ENCODE measurements at regions not wholly inside any gene's neighbourhood (a gene's known extent, or its start where the extent isn't known, plus 50 kb on each side); places are given as distances from the start of the nearest gene placed in this dataset.
"Not testable (repeated sequence)": the region's sequence is repeated elsewhere in the genome, so short reads cannot be mapped to it uniquely, and the experiment has no call there.

GRCh38 chr3:170692720-170693119 lies 106.8 kb upstream of the SLC7A14 start:
- CTCF ChIA-PET, result interaction anchor here (0.9 kb wide), 1 partner anchor 279 kb away, joined by 3 read pairs; no protein-coding TSS in a partner anchor
- Mint-ChIP-seq H3K27ac (no peak overlapping the region), H3K9me3 (ENCODE audit: insufficient read depth) (no peaks in the 10 kb centered on the region), H3K36me3 (ENCODE audit: low read depth) (no peaks in the 10 kb centered on the region), H3K4me1 (ENCODE audit: low read depth) (no peaks in the 10 kb centered on the region), H3K27me3 (ENCODE audit: low read depth) (no peaks in the 10 kb centered on the region), H3K4me3 (no peak overlapping the region)
- POLR2A ChIA-PET, result no interaction called here
- DNase-seq (no peak), ATAC-seq (no peak)

GRCh38 chr3:170690661-170690981 lies 104.7 kb upstream of the SLC7A14 start:
- DNase-seq (no peak), ATAC-seq (no peak)
- no peaks in the 10 kb centered on the region for H3K4me1 Mint-ChIP-seq (ENCODE audit: low read depth)
- H3K4me3 Mint-ChIP-seq, result no peak overlapping the region
- ChIA-PET POLR2A (no interaction called here), CTCF (interaction anchor here (1.8 to 2.0 kb wide), 2 partner anchors 9 to 277 kb away, joined by 6 to 9 read pairs; no protein-coding TSS in a partner anchor)
- no peak overlapping the region for H3K27ac Mint-ChIP-seq
- H3K27me3 Mint-ChIP-seq (ENCODE audit: low read depth), result no peaks in the 10 kb centered on the region
- no peaks in the 10 kb centered on the region for H3K9me3 Mint-ChIP-seq (ENCODE audit: insufficient read depth)
- no peaks in the 10 kb centered on the region for H3K36me3 Mint-ChIP-seq (ENCODE audit: low read depth)

- no peaks in the 10 kb centered on the region for H3K9me3 Mint-ChIP-seq (ENCODE audit: insufficient read depth)
- POLR2A ChIA-PET, result interaction anchor here (0.5 kb wide), 1 partner anchor 184 kb away, joined by 4 read pairs; no protein-coding TSS in a partner anchor
- H3K4me1 Mint-ChIP-seq (ENCODE audit: low read depth), result no peaks in the 10 kb centered on the region
- ATAC-seq, result no peak
- H3K36me3 Mint-ChIP-seq (ENCODE audit: low read depth), result no peaks in the 10 kb centered on the region
- H3K4me3 Mint-ChIP-seq, result no peak overlapping the region
- H3K27ac Mint-ChIP-seq, result no peak overlapping the region
- DNase-seq, result peak; percentile 47
- no peaks in the 10 kb centered on the region for H3K27me3 Mint-ChIP-seq (ENCODE audit: low read depth)
- CTCF ChIA-PET, result interaction anchor here (1.8 to 2.0 kb wide), 2 partner anchors 10 to 276 kb away, joined by 6 to 9 read pairs; no protein-coding TSS in a partner anchor
Measured at GRCh38 chr3:170689893-170690660, 104.2 kb upstream of the SLC7A14 start.

- H3K4me1 Mint-ChIP-seq (ENCODE audit: low read depth), result no peaks in the 10 kb centered on the region
- no peak overlapping the region for H3K27ac Mint-ChIP-seq
- no peak overlapping the region for H3K4me3 Mint-ChIP-seq
Measured at GRCh38 chr3:170689296-170689829, 103.5 kb upstream of the SLC7A14 start.

GRCh38 chr3:170688222-170688621 lies 102.3 kb upstream of the SLC7A14 start:
- DNase-seq; ATAC-seq; H3K27ac Mint-ChIP-seq; H3K27me3 Mint-ChIP-seq (ENCODE audit: low read depth); POLR2A ChIA-PET; H3K4me1 Mint-ChIP-seq (ENCODE audit: low read depth); CTCF ChIA-PET; H3K4me3 Mint-ChIP-seq; H3K36me3 Mint-ChIP-seq (ENCODE audit: low read depth); H3K9me3 Mint-ChIP-seq (ENCODE audit: insufficient read depth): not testable (repeated sequence)

More at GRCh38 chr3:170689296-170689829, 103.5 kb upstream of the SLC7A14 start:
- no peaks in the 10 kb centered on the region for H3K36me3 Mint-ChIP-seq (ENCODE audit: low read depth)
- ChIA-PET POLR2A (no interaction called here), CTCF (interaction anchor here (1.8 to 2.0 kb wide), 2 partner anchors 10 to 276 kb away, joined by 6 to 9 read pairs; no protein-coding TSS in a partner anchor)
- no peak for ATAC-seq
- no peaks in the 10 kb centered on the region for H3K9me3 Mint-ChIP-seq (ENCODE audit: insufficient read depth)
- H3K27me3 Mint-ChIP-seq (ENCODE audit: low read depth), result no peaks in the 10 kb centered on the region
- DNase-seq, result no peak

- Mint-ChIP-seq H3K9me3 (ENCODE audit: insufficient read depth) (no peaks in the 10 kb centered on the region), H3K27ac (no peak overlapping the region)
- POLR2A ChIA-PET, result no interaction called here
Measured at GRCh38 chr3:170680593-170680992, 94.7 kb upstream of the SLC7A14 start.

GRCh38 chr3:170679190-170679589 lies 93.3 kb upstream of the SLC7A14 start:
- no peak for DNase-seq
- Mint-ChIP-seq H3K4me3 (no peak overlapping the region), H3K27ac (no peak overlapping the region), H3K27me3 (ENCODE audit: low read depth) (no peaks in the 10 kb centered on the region), H3K36me3 (ENCODE audit: low read depth) (no peaks in the 10 kb centered on the region), H3K9me3 (ENCODE audit: insufficient read depth) (no peaks in the 10 kb centered on the region), H3K4me1 (ENCODE audit: low read depth) (no peaks in the 10 kb centered on the region)
- ATAC-seq, result no peak
- ChIA-PET CTCF (no interaction called here), POLR2A (no interaction called here)

More at GRCh38 chr3:170680593-170680992, 94.7 kb upstream of the SLC7A14 start:
- no peaks in the 10 kb centered on the region for H3K4me1 Mint-ChIP-seq (ENCODE audit: low read depth)
- H3K4me3 Mint-ChIP-seq, result no peak overlapping the region
- H3K27me3 Mint-ChIP-seq (ENCODE audit: low read depth), result no peaks in the 10 kb centered on the region
- CTCF ChIA-PET, result no interaction called here
- ATAC-seq (no peak), DNase-seq (no peak)
- no peaks in the 10 kb centered on the region for H3K36me3 Mint-ChIP-seq (ENCODE audit: low read depth)

GRCh38 chr3:170670504-170670903 lies 84.6 kb upstream of the SLC7A14 start:
- Mint-ChIP-seq H3K27me3 (ENCODE audit: low read depth) (no peaks in the 10 kb centered on the region), H3K4me1 (ENCODE audit: low read depth) (no peaks in the 10 kb centered on the region), H3K36me3 (ENCODE audit: low read depth) (no peaks in the 10 kb centered on the region), H3K9me3 (ENCODE audit: insufficient read depth) (no peaks in the 10 kb centered on the region), H3K27ac (no peak overlapping the region), H3K4me3 (no peak overlapping the region)
- POLR2A ChIA-PET, result no interaction called here
- CTCF ChIA-PET, result no interaction called here
- no peak for ATAC-seq
- DNase-seq, result no peak

GRCh38 chr3:170662986-170663385 lies 77.1 kb upstream of the SLC7A14 start:
- H3K4me3 Mint-ChIP-seq; ATAC-seq; H3K27ac Mint-ChIP-seq; CTCF ChIA-PET; H3K36me3 Mint-ChIP-seq (ENCODE audit: low read depth); DNase-seq; H3K4me1 Mint-ChIP-seq (ENCODE audit: low read depth); POLR2A ChIA-PET; H3K27me3 Mint-ChIP-seq (ENCODE audit: low read depth); H3K9me3 Mint-ChIP-seq (ENCODE audit: insufficient read depth): not testable (repeated sequence)

GRCh38 chr3:170660139-170660538 lies 74.3 kb upstream of the SLC7A14 start:
- ChIA-PET CTCF (no interaction called here), POLR2A (no interaction called here)
- Mint-ChIP-seq H3K27me3 (ENCODE audit: low read depth) (no peaks in the 10 kb centered on the region), H3K4me1 (ENCODE audit: low read depth) (no peaks in the 10 kb centered on the region), H3K9me3 (ENCODE audit: insufficient read depth) (no peaks in the 10 kb centered on the region), H3K4me3 (no peak overlapping the region), H3K36me3 (ENCODE audit: low read depth) (no peaks in the 10 kb centered on the region), H3K27ac (no peak overlapping the region)
- no peak for DNase-seq
- no peak for ATAC-seq

- ChIA-PET CTCF (no interaction called here), POLR2A (no interaction called here)
- H3K9me3 Mint-ChIP-seq (ENCODE audit: insufficient read depth), result no peaks in the 10 kb centered on the region
- H3K36me3 Mint-ChIP-seq (ENCODE audit: low read depth), result no peaks in the 10 kb centered on the region
- H3K27me3 Mint-ChIP-seq (ENCODE audit: low read depth), result no peaks in the 10 kb centered on the region
- no peak overlapping the region for H3K4me3 Mint-ChIP-seq
- DNase-seq (no peak), ATAC-seq (no peak)
- no peaks in the 10 kb centered on the region for H3K4me1 Mint-ChIP-seq (ENCODE audit: low read depth)
- no peak overlapping the region for H3K27ac Mint-ChIP-seq
Measured at GRCh38 chr3:170657312-170657711, 71.4 kb upstream of the SLC7A14 start.

GRCh38 chr3:170656284-170656683 lies 70.4 kb upstream of the SLC7A14 start:
- Mint-ChIP-seq H3K4me1 (ENCODE audit: low read depth) (no peaks in the 10 kb centered on the region), H3K9me3 (ENCODE audit: insufficient read depth) (no peaks in the 10 kb centered on the region), H3K27me3 (ENCODE audit: low read depth) (no peaks in the 10 kb centered on the region), H3K27ac (no peak overlapping the region), H3K4me3 (no peak overlapping the region), H3K36me3 (ENCODE audit: low read depth) (no peaks in the 10 kb centered on the region)
- no peak for DNase-seq
- ChIA-PET CTCF (no interaction called here), POLR2A (no interaction called here)
- no peak for ATAC-seq

All from activated CD8-positive, alpha-beta T cell treated with anti-CD3 and anti-CD28 coated beads, Interleukin-2, amount 10 ng/mL, durations not matched to agents 7 days and 5 days (primary cell).